GM21529 (cell line): ENCODE measurements at regions not wholly inside any gene's neighbourhood (a gene's known extent, or its start where the extent isn't known, plus 50 kb on each side); places are given as distances from the start of the nearest gene placed in this dataset.

ENCODE experiments used
- ATAC-seq: cut with Tn5 transposase; IDR thresholded peaks from one replicate; pipeline ENCODE4 v1.9.1; 2021; ENCODE audit not compliant: unreplicated experiment

DNA sequence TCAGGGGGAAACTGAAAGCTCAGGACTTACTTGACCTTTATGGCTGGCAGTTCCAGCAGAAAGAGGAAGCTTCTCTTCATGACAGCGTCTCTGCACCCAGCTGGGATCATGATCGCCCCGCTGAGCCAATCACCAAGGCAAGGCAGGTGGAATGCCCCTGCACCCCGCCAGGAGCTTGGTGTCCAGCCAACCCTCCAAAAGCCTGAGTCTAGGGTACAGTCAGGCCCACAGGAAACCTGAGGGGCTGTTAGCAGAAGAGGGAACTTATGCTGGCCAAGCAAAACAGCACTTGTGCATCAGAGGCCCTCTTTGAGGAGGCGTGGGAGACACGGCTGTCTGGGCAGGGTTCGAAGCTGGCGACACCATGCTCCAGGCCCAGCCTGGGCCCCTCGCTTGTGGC lies 188.3 kb upstream of the GMDS start:
- no peak for ATAC-seq

DNA sequence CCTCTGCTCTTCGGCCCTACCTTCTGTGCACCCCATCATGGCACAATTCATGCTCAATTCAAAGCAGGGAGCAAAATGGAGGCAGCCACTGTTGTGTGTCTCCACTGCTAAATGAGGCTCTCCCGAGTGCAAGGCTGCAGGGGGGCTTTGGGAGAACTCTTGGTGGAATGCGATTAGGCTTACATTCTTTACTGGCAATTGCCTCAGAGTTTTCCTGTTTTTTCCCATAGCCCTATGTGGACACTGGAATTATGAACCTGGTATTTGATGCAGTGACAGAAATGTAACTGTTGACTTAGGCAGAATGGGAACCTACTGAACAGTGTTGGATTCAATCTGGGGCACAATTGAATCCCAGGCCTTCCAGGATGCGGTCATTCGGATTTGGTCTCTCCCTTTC lies 187.9 kb upstream of the GMDS start:
- no peak for ATAC-seq

DNA sequence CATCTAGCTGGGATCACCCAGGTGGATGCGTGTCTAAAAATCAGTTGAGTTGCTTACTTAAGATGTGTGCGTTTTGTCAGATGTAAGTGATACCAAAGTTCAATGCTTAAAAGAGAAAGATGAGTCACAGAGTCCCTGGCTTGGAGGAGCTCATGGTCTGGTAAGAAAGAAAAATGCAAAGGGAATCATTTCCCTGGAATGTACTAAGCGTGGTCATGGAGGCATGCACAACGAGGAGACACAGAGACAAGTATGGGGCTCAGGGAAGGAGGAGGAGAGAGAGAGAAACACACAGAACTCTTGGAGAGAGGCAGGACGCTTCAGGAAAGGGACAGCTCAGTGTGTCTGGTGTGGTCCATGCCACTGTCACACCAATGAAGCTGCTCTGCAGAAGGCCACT lies 186.9 kb upstream of the GMDS start:
- ATAC-seq, result no peak

DNA sequence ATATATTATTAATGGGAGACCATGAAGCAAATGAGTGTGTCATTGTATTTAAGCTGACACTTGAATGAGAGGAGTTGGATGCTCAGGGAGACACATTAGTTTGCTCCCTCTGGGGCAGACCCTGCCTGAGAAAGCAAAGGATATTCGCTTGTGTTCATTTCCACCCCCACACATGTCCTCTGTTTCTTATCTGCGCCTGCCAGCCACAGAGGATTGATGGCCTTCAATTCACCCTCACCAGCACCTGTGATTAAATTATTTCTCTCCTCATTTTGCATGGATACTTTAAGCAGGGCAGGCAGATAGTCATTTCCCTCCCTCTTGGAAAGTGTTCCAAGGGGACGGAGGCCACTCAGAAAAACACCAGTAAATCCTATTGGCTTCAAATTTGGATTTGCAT lies 185.2 kb upstream of the GMDS start:
- ATAC-seq, result no peak

DNA sequence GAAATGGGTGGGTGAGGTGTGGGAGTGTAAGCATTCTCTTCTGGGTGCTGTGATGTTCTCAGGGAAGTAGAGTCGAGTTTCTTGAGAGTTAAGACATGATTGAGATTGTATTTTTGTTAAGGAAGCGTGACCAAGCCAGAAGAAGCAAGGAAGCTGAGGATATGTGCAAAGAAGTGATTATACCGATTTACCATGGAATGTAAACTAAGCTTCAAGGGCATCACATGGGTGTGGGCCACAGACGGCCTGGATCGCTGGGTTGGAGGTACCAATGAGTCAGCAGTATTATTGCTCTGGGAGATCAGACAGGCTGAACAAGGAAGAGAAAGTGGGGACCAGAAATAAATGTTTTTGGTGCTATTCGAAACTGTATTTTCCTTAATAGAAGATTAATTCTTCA lies 184.1 kb upstream of the GMDS start:
- no peak for ATAC-seq

DNA sequence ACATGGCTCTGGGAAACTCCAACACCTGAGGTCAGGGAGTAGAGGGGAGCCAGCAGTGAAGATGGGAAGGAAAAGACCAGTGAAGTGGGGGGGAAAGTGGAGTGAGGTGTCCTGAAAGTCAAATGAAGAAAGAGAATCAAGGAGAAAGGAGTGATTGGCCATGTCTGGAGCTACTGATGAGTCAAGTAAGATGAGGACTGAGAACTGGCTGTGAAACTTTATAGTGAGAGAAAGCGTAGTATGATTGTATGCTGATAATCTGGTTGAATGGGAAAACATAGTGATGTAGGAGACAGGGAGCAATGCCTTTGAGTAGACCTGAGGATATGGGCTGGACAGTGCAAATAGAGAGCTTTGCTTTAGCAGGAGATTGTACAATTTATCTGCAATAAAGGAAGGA lies 183.6 kb upstream of the GMDS start:
- no peak for ATAC-seq

DNA sequence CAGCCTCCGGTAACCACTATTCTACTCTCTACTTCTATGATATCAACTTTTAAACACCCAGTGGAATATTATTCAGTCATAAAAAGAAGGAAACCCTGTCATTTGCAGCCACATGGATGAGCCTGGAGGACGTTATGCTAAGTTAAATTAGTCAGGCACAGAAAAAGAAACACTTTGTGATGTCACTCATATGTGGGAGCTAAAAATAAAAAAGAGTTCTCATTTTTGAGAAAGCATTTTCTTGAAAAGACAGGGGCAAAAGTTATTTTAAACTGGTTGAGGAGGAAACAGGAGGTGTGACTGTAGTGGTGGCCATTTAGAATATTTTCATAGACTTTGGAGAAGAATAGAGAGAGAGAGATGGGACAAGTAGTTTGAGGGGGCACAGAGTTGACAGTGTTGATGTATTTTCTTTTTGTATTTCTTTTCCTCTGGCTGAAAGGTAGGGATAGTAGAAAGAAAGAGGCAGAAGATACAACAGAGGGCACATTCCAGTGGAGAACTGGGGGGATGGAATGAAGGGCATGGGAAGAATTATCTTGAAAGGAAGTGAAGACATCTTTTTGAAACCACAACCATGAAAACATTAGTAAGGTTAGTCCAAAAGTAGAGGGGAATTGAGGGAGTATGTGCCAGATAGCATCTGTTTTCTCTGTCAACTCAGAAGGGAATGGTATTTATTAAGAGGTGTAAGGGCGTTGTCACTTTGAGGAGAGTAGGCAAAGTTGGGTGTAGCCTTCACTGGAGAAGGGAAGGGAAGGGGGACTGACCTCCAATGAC lies 181.3 kb upstream of the GMDS start:
- ATAC-seq, result no peak

DNA sequence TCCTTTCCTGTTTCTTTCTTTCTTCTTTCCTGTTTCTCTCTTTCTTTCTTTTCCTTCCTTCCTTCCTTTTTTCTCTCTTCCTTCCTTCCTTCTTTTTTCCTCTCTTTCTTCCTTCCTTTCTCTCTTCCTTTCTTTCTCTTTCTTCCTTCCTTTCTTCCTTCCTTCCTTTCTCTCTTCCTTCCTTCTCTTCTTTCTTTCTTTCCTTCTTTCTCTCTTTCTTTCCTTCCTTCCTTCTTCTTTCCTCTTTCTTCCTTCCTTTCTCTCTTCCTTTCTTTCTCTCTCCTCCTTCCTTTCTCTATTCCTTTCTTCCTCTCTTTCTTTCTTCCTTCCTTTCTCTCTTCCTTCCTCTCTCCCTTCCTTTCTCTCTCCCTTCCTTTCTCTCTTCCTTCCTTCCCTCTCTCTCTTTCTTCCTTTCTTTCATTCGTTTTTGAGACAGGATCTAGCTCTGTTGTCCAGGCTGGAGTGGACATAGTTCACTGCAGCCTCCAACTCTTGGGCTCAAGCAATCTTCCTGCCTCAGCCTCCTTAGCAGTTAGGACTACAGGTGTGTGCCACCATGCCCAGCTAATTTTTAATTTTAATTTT lies 170.8 kb upstream of the GMDS start:
- no peak for ATAC-seq

DNA sequence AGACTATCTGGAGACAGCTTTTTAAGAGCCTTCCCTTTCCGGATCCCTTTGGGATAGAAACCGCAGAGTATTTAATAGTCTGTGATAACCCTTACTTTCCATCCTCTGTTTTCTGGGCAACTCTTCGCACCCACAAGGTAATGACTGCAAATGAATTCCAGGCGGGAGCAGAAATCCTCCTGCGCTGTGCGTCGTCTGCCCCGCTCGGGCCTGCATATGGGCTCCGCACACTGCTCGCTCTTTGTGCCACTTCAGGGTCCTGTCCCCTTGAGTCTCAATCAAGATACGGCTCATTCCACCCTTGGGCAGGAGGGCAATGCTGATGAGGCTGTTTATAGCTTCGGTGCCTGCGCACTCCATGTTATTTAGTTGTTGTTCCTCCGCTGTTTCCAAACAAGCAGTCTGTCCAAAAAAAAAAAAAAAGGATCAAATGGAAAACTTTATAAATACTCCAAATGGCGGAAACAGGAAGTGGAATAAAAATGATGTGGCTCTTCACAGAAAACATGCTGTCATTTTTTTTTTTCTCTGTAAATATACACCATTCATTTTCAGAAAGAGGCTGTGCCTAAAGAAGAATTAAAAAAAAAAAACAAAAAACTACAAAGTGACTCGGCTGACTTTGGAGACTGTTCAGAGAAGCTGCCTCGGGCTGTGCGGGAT lies 169.6 kb upstream of the GMDS start:
- no peak for ATAC-seq

DNA sequence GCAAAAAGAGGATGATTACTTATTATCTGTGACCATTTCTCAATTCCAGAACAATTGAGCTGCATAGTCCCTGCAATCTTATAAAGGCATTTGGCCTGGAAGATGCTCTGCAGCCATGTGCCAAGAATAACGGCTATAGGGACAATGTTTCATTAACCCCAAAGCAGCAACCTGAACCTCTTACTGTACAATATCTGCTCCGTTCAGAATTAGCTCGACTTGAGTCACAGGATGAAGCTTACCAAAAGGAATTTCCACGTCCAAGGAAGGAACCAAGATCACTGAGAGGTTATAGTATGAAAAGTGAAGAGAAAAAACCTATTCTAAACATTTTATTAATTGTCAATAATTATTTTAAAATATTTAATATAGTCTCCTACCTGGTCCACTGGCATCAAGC lies 167.3 kb upstream of the GMDS start:
- ATAC-seq, result no peak

DNA sequence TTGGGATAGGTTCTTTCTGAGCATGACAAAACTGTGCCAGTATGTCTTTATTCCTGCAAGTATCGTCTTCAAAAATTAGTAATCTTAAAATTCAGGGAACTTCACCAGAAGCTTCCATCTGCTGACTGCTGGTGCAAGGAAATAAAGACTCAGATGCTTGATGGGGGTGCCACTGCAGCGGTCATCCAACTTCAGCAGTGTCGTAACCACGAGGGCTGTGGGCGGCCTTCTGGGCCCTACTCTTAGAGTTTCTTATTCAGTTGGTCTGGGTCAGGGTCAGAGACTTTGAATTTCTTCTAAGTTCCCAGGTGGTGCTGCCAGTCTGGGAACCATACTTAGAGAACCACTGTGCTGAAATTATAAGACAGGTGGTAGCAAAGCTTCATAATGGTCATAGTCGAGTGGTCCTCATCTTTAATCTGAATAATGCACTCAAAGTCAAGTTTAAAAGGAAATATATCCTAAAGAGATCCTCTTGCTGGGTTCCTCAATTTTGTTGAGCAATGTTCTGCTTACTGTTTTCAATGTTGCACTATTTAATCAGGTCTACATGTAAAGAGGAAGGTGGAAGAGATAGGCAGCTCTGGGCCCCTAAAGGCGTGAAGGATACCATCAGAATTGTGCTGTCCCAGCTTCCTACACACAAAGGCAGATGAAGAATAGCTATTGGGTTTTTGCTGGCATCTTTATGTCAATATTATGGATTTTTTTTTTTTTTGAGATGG lies 165.4 kb upstream of the GMDS start:
- no peak for ATAC-seq

DNA sequence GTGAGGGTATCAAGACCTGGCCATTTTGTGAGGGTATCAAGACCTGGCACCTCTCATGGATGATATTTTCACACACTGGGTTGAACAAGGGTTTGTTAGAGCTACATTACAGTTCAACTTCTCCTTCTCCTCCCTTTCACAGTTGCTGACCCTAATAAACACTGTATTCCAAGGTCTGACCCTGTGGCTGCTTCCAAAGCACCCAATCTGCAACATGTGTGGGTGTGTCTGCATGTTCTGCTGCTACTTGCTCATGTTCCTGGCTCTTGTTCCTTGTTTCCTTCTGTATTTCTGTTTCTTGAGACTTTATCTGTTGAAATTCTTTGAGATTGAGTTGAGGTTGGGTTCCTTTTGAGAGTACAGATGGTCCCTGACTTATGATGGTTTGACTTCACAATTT lies 162.1 kb upstream of the GMDS start:
- ATAC-seq, result no peak

DNA sequence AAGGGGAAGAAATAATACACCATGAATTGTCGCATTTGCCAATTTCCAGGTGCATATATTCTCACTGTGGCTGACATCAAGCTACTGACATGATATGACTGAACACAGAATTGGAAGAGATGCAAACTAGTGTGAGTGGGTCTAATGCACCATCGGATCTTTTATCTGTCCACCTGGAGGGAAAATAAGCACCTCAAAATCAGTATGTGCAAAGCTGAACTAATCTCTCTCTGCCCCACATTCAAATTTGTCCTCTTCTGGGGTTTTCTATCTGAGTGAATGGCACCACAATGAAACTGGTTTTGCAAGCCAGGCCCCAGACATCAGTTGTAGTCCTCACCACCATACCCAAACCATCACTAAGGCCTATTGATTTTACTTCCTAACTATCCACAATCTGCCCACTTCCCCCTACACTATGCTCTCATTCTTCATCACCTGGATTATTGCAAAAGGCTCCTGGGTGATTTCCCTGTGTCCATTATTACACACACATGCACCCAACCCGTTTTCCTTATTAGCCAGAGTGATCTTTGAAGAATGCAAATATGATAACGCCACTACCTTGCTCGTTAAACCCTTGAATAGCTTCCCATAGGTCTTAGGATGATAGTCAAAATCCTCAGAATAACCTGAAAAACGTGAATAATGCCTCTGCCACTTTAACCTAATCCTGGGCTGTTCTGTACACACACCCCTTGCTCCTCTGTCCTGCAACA lies 159.0 kb upstream of the GMDS start:
- ATAC-seq, result no peak

DNA sequence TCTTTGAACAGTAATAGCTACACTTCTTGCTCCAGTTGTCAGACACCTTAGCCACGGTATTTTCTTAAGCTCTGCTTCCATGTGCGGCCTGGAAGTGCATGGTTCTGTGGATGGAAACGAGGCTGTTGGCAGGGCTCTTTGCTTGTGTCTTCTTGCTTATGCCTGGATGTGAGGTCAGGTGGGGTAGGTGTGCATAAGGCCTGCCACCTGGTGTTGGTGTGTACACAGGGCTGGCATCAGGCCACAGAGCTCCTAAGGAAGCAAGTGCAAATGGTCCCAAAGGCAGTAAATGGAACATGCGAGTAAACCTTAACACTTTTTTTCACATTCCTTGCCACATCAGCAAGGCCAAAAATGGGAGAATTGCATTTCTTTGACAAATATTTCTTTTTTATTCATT lies 158.1 kb upstream of the GMDS start:
- no peak for ATAC-seq

DNA sequence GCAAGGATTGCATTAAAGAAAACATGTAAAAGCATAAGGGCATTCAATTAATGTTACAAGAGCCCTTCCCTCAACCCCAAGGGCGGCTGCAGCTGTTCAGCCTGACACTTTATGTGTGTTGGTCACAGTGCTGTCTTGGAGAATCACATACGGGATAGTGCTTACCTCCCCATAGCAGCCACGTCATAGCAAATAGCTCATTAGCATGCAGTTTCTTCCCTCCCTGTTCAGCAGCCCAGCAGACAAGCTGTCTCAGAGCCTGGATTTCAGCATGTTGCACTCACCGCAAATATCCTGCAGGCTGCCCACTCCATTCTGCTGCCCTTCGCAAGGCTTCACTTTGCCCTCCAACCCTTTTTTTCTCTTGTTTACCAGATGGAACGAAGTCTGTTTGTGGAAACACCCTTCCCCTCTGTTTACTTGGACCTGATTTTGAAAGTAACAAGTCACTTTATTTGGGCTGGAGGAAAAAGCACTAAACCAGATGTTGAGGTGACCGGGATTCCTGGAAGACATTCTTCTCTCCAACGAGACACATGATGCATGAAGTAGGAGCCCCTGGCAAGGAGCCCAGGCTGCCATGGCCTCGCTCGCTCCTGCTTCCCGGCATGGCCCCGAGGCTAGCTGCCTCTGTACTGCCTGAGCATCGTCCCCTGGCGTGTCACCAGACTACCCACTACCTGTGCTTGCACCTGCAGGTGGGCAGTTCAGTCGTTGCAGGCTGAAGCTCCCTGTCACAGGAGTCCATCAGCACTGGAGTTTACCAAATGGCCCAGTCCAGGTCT lies 151.6 kb upstream of the GMDS start:
- ATAC-seq, result no peak

DNA sequence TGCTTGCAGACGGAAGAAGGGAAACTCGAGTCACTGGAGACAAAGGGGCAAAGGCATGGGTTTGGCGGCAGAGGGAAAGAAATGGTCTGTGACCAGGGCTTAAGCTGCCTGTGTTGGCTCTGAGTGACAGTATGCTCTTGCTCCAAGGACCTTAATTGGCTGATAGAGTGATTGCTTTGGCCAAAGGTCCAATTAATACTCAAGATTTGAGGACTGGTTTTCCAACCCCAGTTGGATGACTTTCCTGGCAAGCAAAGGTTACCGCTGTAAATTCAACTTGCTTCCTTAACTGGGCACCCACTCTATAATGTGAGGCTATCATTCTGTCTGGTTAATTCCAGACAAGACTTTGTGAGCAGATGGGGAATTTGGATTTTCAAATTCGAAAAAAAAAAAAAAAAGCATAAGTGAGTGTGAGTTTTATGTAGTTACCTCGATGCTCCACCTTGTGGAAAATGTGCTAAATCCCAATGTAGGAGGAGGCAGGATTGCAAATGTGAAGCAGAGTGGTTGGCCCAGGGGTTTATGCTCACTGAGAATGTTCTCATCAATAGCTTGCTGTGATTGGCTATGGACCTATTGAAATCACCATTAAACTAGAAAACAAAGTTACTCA lies 150.7 kb upstream of the GMDS start:
- ATAC-seq, result no peak

DNA sequence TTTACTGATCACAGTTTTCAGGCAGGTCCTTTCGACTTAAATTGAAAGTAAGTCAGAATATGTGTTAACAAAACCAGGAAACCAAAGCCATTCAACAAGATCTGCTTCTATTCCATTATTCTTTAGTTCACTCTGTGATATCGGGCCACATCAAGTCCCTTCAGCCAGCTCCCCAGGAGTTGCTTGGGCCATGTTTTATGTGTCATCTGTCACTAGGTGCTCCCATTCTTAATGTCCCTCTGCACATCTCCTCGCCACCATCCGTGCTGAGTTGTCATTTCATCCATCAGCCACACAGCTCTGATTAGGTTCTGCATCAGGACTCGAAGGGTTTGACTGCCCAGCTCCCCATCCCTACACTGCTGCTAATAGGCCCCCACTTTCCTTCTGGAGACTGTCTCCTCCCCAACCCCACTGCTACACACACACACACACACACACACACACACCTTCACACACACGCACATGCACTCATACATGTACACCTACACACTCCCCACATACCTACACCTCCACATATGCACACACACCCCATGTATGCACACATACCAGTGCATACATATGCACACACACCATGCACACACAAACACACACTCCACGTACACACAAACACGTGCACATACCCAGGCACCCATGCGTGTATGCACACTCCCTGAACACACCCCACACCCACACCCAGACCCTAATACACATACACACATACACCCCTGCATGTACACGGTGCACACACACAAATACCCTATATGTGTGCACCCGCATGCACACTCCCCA lies 143.3 kb upstream of the GMDS start:
- no peak for ATAC-seq

DNA sequence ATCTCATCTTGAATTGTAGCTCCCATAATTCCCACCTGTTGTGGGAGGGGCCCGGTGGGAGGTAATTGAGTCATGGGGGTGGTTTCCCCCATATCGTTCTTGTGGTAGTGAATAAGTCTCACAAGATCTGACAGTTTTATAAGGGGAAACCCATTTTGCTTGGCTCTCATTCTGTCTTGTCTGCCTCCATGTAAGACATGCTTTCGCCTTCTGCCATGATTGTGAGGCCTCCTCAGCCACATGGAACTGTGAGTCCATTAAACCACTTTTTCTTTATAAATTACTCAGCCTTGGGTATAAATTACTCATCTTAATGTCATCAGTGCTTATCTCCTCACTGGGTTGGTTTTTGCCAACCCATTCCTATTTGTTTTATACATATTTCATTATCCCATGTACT lies 142.0 kb upstream of the GMDS start:
- no peak for ATAC-seq

DNA sequence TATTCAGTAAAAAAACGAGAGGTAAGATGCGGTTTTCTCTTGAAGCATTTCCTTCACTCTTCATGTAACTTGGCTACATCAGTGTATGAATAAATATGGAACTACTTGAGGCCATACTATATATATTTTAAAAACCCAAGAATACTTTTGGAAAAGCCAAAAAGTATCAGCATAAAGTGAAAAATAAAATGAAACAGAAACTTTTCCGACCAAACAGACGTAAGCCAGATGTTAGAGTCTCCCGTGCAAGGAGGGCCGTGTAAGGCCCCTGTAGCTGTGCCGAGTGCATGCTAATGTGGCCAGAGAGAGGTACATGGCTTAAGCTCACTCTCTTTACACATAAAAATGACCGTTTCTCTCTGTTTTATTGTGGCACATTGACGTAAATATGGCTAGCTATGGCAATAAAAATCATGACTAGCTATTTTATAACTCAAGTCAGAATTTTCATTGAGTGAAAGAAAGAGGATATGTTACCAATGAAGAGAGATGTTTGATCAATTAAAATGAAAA lies 140.1 kb upstream of the GMDS start:
- ATAC-seq, result no peak
